ENCODE measurements at regions not wholly inside any gene's neighbourhood (a gene's known extent, or its start where the extent isn't known, plus 50 kb on each side); places are given as distances from the start of the nearest gene placed in this dataset.

DNA sequence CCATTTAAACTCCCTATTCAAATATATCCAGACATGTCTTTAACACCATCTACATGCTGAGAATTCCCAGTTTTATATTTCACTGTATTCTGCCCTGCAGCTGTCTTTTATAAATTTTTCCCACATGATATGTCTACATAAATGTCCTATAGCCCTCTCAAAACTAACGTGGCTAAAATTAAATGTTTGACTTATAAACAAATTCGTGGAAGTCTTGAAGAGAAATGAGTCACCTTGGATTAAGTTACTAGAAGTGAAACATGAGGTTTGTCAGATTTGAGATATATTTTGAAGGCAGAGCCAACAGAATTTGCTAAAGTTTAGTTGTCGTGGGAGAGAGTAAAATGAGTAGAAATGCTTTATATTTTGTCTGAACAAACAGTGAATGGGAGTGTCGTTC is 386.9 kb upstream of the CNTNAP2 start:
- no peak overlapping the region for H2BK120ac ChIP-seq (replicated peaks; ENCODE audit: low read depth, low read length)
- no peaks in the 10 kb centered on the region for H3K79me2 ChIP-seq (ENCODE audit: control insufficient read depth in 1 of 2, insufficient read depth in 2 of 2, low read length in 2 of 2)
- no peak overlapping the region for H3K27ac ChIP-seq (ENCODE audit: low read depth, low read length)
- H3K14ac ChIP-seq (ENCODE audit: insufficient read length), result no peak overlapping the region
- no peak overlapping the region for H2BK15ac ChIP-seq (ENCODE audit: low read length)
- H3K18ac ChIP-seq (ENCODE audit: extremely low read depth, low read length), result no peak overlapping the region
- H2AFZ ChIP-seq (ENCODE audit: low read length), result no peak overlapping the region
- H3K56ac ChIP-seq (replicated peaks; ENCODE audit: insufficient read length, low read depth, low read length), result no peak overlapping the region
- peaks cover 0 to 3% (median 0%) of the 10 kb centered on the region in 4 experiments; a peak in 1 of 7 replicates for H3K4me1 ChIP-seq (replicated peaks in 1 of 4; ENCODE audit: control insufficient read depth in 3 of 4, insufficient read depth in 4 of 4, low read length in 3 of 4)
- H4K8ac ChIP-seq (ENCODE audit: extremely low read depth, insufficient read depth, low read length), result no peak overlapping the region
- H3K23me2 ChIP-seq (ENCODE audit: low read depth, low read length), result no peaks in the 10 kb centered on the region
- H4K5ac ChIP-seq (ENCODE audit: insufficient read length, low read depth, low read length), result no peak overlapping the region
- ChIA-PET CTCF (ENCODE audit: partially characterized antibody) (interaction anchor here (0.5 kb wide), 1 partner anchor 577 kb away, joined by 3 read pairs; no protein-coding TSS in a partner anchor), POLR2A (ENCODE audit: partially characterized antibody) (no interaction called here)
- H4K91ac ChIP-seq (replicated peaks; ENCODE audit: insufficient read length, low read length), result no peak overlapping the region
- no peak for DNase-seq (ENCODE audit: low read depth in 1 of 2, low spot score in 2 of 2)
- no peak for FAIRE-seq
- H4K20me1 ChIP-seq (replicated peaks in 1 of 2; ENCODE audit: control insufficient read depth in 1 of 2, insufficient read depth in 2 of 2, low read length in 2 of 2), result no peaks in the 10 kb centered on the region
- H3K4ac ChIP-seq (replicated peaks; ENCODE audit: insufficient read length, low read depth, low read length), result no peak overlapping the region
- no peak overlapping the region for H2BK20ac ChIP-seq (ENCODE audit: low read length)
- no peak overlapping the region for H2BK5ac ChIP-seq (ENCODE audit: low read depth, low read length)
- H3K23ac ChIP-seq (ENCODE audit: insufficient read length), result no peak overlapping the region
- H3K4me2 ChIP-seq (ENCODE audit: insufficient read depth in 1 of 2, low read depth in 2 of 2, low read length in 2 of 2), result no peak overlapping the region
- 92% methylated on average over 4 of the region's 4 CpGs; no CpG with 5 or more reads in 1 of the 2 experiments for WGBS, 2 experiments (ENCODE audit: extremely low coverage in 1 of 2, insufficient coverage in 1 of 2, insufficient read length in 1 of 2, insufficient replicate concordance in 2 of 2, low coverage in 1 of 2, low lambda C conversion rate in 2 of 2, missing lambda C conversion rate in 1 of 2)
- no peak overlapping the region for H2AK5ac ChIP-seq (ENCODE audit: low read depth, low read length)
- H2BK12ac ChIP-seq (ENCODE audit: low read depth, low read length), result no peak overlapping the region
- H3K79me1 ChIP-seq (ENCODE audit: low read depth, low read length), result no peaks in the 10 kb centered on the region
- no peak overlapping the region for H3K9ac ChIP-seq (replicated peaks in 1 of 4; ENCODE audit: extremely low read depth in 1 of 4, low read depth in 3 of 4, low read length in 3 of 4)
- no peaks in the 10 kb centered on the region for H3K27me3 ChIP-seq (replicated peaks in 1 of 4; ENCODE audit: control insufficient read depth in 3 of 4, extremely low read depth in 1 of 4, insufficient read depth in 3 of 4, low read length in 3 of 4)
- H3K9me3 ChIP-seq (ENCODE audit: insufficient read depth in 2 of 2, low read depth in 1 of 2, low read length in 1 of 2), result no peaks in the 10 kb centered on the region
- H3K4me3 ChIP-seq (ENCODE audit: extremely low read depth in 1 of 4, insufficient read depth in 2 of 4, low read depth in 3 of 4, low read length in 4 of 4), result no peak overlapping the region
- H3K36me3 ChIP-seq (ENCODE audit: control insufficient read depth in 2 of 4, insufficient read depth in 4 of 4, low read length in 3 of 4), result no peaks in the 10 kb centered on the region
- no peak for TF ChIP-seq HDAC2 (IDR thresholded peaks at IDR 0.05; ENCODE audit: borderline replicate concordance in 1 of 2, low read depth in 2 of 2, low read length in 2 of 2)
- no peak for TF ChIP-seq SIN3A (conservative IDR thresholded peaks at IDR 0.05 in 1 of 2, IDR thresholded peaks at IDR 0.05 in 1 of 2; ENCODE audit: low read depth in 1 of 2, low read length in 2 of 2)
- TF ChIP-seq, protein P1, sequence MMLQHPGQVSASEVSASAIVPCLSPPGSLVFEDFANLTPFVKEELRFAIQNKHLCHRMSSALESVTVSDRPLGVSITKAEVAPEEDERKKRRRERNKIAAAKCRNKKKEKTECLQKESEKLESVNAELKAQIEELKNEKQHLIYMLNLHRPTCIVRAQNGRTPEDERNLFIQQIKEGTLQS (IDR thresholded peaks at IDR 0.05; ENCODE audit: insufficient read depth, low read depth, low read length), result no peak
- TF ChIP-seq POU5F1 (IDR thresholded peaks at IDR 0.05; ENCODE audit: low read depth, low read length), result no peak
- no peak for TF ChIP-seq RAD21 (IDR thresholded peaks at IDR 0.05 in 1 of 2, conservative IDR thresholded peaks at IDR 0.05 in 1 of 2; ENCODE audit: low read depth in 2 of 2, low read length in 2 of 2)
- TF ChIP-seq, protein P2, sequence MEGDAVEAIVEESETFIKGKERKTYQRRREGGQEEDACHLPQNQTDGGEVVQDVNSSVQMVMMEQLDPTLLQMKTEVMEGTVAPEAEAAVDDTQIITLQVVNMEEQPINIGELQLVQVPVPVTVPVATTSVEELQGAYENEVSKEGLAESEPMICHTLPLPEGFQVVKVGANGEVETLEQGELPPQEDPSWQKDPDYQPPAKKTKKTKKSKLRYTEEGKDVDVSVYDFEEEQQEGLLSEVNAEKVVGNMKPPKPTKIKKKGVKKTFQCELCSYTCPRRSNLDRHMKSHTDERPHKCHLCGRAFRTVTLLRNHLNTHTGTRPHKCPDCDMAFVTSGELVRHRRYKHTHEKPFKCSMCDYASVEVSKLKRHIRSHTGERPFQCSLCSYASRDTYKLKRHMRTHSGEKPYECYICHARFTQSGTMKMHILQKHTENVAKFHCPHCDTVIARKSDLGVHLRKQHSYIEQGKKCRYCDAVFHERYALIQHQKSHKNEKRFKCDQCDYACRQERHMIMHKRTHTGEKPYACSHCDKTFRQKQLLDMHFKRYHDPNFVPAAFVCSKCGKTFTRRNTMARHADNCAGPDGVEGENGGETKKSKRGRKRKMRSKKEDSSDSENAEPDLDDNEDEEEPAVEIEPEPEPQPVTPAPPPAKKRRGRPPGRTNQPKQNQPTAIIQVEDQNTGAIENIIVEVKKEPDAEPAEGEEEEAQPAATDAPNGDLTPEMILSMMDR (IDR thresholded peaks at IDR 0.05; ENCODE audit: control extremely low read depth in 1 of 3, insufficient read depth in 1 of 3, low read depth in 1 of 3, low read length in 3 of 3), result no peak
- TF ChIP-seq NRF1 (IDR thresholded peaks at IDR 0.05; ENCODE audit: low read depth, low read length), result no peak
- no peak for TF ChIP-seq TCF12 (IDR thresholded peaks at IDR 0.05; ENCODE audit: low read depth, low read length)
- no peak for TF ChIP-seq KDM4A (IDR thresholded peaks at IDR 0.05; ENCODE audit: low read depth, low read length, severe bottlenecking)
- TF ChIP-seq SUZ12 (IDR thresholded peaks at IDR 0.05; ENCODE audit: low read length), result no peak
- no peak for TF ChIP-seq SP2 (IDR thresholded peaks at IDR 0.05; ENCODE audit: low read length)
